ENCODE measurements at regions not wholly inside any gene's neighbourhood (a gene's known extent, or its start where the extent isn't known, plus 50 kb on each side); places are given as distances from the start of the nearest gene placed in this dataset.
A peak's percentile ranks its signal among the peaks of the same experiment; 100 is the strongest.

DNA sequence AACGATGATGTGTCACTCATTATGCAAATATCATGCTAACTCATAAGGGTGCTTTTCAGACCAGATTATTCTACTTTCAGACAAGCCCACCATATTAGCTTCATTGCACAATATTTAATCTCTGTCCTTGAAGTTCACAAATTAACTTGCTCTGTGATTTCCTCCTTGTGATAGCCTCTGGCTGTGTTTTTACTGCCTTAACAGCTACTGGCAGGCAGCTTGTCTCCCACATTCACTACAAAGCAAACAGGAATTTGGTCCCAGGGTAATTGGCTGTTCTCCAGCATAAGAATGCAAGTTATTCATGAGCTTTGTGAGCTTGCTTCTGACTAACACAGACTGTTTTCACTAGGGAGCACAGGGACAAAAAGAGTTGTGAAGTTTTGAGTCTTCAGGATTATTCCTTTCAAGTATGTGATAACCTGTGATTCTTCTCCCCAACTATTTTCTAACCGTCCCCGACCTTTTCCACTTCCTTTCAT is 87.9 kb upstream of the HMCN1 start (continued):
- TF ChIP-seq, protein P1, sequence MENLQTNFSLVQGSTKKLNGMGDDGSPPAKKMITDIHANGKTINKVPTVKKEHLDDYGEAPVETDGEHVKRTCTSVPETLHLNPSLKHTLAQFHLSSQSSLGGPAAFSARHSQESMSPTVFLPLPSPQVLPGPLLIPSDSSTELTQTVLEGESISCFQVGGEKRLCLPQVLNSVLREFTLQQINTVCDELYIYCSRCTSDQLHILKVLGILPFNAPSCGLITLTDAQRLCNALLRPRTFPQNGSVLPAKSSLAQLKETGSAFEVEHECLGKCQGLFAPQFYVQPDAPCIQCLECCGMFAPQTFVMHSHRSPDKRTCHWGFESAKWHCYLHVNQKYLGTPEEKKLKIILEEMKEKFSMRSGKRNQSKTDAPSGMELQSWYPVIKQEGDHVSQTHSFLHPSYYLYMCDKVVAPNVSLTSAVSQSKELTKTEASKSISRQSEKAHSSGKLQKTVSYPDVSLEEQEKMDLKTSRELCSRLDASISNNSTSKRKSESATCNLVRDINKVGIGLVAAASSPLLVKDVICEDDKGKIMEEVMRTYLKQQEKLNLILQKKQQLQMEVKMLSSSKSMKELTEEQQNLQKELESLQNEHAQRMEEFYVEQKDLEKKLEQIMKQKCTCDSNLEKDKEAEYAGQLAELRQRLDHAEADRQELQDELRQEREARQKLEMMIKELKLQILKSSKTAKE (CRISPR knock-in tag; IDR thresholded peaks at IDR 0.05; ENCODE audit: borderline replicate concordance) = peak; percentile 76; the same call in 1 of the 2 replicates
- TF ChIP-seq, protein P2, sequence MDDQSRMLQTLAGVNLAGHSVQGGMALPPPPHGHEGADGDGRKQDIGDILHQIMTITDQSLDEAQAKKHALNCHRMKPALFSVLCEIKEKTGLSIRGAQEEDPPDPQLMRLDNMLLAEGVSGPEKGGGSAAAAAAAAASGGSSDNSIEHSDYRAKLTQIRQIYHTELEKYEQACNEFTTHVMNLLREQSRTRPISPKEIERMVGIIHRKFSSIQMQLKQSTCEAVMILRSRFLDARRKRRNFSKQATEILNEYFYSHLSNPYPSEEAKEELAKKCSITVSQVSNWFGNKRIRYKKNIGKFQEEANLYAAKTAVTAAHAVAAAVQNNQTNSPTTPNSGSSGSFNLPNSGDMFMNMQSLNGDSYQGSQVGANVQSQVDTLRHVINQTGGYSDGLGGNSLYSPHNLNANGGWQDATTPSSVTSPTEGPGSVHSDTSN (CRISPR knock-in tag; IDR thresholded peaks at IDR 0.05; ENCODE audit: borderline replicate concordance) = no peak
- no peak for TF ChIP-seq MED8 (CRISPR knock-in tag; IDR thresholded peaks at IDR 0.05; ENCODE audit: insufficient replicate concordance)
- TF ChIP-seq ZNF678 (CRISPR knock-in tag; IDR thresholded peaks at IDR 0.05) = no peak
- TF ChIP-seq MED1 (CRISPR knock-in tag; IDR thresholded peaks at IDR 0.05) = peak; percentile 85
- TF ChIP-seq, protein P3, sequence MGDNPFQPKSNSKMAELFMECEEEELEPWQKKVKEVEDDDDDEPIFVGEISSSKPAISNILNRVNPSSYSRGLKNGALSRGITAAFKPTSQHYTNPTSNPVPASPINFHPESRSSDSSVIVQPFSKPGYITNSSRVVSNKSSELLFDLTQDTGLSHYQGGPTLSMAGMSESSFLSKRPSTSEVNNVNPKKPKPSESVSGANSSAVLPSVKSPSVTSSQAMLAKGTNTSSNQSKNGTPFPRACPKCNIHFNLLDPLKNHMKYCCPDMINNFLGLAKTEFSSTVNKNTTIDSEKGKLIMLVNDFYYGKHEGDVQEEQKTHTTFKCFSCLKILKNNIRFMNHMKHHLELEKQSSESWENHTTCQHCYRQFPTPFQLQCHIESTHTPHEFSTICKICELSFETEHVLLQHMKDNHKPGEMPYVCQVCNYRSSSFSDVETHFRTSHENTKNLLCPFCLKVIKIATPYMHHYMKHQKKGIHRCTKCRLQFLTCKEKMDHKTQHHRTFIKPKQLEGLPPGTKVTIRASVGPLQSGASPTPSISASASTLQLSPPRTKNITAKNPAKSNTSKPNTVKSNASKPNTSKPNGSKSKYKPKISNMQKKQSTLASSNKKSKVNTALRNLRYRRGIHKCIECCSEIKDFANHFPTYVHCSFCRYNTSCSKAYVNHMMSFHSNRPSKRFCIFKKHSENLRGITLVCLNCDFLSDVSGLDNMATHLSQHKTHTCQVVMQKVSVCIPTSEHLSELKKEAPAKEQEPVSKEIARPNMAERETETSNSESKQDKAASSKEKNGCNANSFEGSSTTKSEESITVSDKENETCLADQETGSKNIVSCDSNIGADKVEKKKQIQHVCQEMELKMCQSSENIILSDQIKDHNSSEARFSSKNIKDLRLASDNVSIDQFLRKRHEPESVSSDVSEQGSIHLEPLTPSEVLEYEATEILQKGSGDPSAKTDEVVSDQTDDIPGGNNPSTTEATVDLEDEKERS (CRISPR knock-in tag; IDR thresholded peaks at IDR 0.05) = no peak
- TF ChIP-seq KAT8 (CRISPR knock-in tag; IDR thresholded peaks at IDR 0.05) = peak; percentile 68
- no peak for TF ChIP-seq ZBTB46 (CRISPR knock-in tag; IDR thresholded peaks at IDR 0.05; ENCODE audit: borderline replicate concordance)
- no peak for TF ChIP-seq ZNF501 (CRISPR knock-in tag; IDR thresholded peaks at IDR 0.05)
- no peak for TF ChIP-seq ZNF160 (CRISPR knock-in tag; IDR thresholded peaks at IDR 0.05)
- TF ChIP-seq KDM6A (CRISPR knock-in tag; IDR thresholded peaks at IDR 0.05; ENCODE audit: low read depth) = peak; percentile 83
- TF ChIP-seq KMT2A (CRISPR knock-in tag; IDR thresholded peaks at IDR 0.05) = no peak
- TF ChIP-seq RCOR2 (CRISPR knock-in tag; IDR thresholded peaks at IDR 0.05) = peak; percentile 74
- no peak for TF ChIP-seq HMGA1 (CRISPR knock-in tag; conservative IDR thresholded peaks at IDR 0.05)
- no peak for TF ChIP-seq SRF (IDR thresholded peaks at IDR 0.05; ENCODE audit: low read depth, low read length)
- TF ChIP-seq TGIF2 (CRISPR knock-in tag; IDR thresholded peaks at IDR 0.05) = 0 out of 2 replicates have a peak, but pooled peaks have one; percentile 37
- no peak for TF ChIP-seq ZNF839 (CRISPR knock-in tag; IDR thresholded peaks at IDR 0.05; ENCODE audit: borderline replicate concordance)
- TF ChIP-seq, protein P4, sequence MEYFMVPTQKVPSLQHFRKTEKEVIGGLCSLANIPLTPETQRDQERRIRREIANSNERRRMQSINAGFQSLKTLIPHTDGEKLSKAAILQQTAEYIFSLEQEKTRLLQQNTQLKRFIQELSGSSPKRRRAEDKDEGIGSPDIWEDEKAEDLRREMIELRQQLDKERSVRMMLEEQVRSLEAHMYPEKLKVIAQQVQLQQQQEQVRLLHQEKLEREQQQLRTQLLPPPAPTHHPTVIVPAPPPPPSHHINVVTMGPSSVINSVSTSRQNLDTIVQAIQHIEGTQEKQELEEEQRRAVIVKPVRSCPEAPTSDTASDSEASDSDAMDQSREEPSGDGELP (IDR thresholded peaks at IDR 0.05; ENCODE audit: borderline replicate concordance, low read depth) = peak; percentile 34; the same call in 1 of the 2 replicates
- TF ChIP-seq HOXA7 (CRISPR knock-in tag; IDR thresholded peaks at IDR 0.05) = no peak
- no peak for TF ChIP-seq NFKB2 (CRISPR knock-in tag; IDR thresholded peaks at IDR 0.05; ENCODE audit: borderline replicate concordance)
- peak; percentile 10; the same call in 1 of the 2 replicates for TF ChIP-seq ZNF264 (CRISPR knock-in tag; IDR thresholded peaks at IDR 0.05)
